HG03135 (cell line): ENCODE measurements at regions not wholly inside any gene's neighbourhood (a gene's known extent, or its start where the extent isn't known, plus 50 kb on each side); places are given as distances from the start of the nearest gene placed in this dataset.
"Not testable (repeated sequence)": the region's sequence is repeated elsewhere in the genome, so short reads cannot be mapped to it uniquely, and the experiment has no call there.

Experiments used
- ATAC-seq: cut with Tn5 transposase; IDR thresholded peaks from one replicate; pipeline ENCODE4 v1.9.1; 2021; ENCODE audit warnings: mild to moderate bottlenecking, moderate library complexity; ENCODE audit not compliant: unreplicated experiment

GRCh38 chr15:26280281-26280680 is 417.2 kb upstream of the ATP10A start:
- no peak for ATAC-seq

- no peak for ATAC-seq
Measured at GRCh38 chr15:26261966-26262365, 398.8 kb upstream of the ATP10A start.

DNA sequence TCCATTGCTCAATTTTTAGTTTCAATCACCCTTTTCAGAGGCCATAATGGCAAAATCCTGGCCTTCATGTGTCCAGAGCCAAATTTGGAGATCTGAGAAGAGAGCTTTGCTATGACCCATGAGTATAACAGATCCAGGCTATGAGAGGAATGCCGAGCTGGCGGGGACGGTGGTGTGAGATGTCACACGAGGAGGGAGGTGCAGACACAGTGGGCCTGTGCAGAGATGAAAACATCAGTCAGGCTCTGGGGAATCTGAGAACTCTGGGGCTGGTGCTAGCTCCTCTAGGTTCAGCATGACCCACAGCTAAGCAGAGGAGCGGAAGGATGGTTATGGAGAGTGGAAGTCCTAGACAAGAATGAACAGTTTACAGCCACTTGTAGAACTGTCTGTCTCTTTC is 398.3 kb upstream of the ATP10A start:
- no peak for ATAC-seq

- ATAC-seq = no peak
Measured at GRCh38 chr15:26260517-26261133, 397.5 kb upstream of the ATP10A start.

DNA sequence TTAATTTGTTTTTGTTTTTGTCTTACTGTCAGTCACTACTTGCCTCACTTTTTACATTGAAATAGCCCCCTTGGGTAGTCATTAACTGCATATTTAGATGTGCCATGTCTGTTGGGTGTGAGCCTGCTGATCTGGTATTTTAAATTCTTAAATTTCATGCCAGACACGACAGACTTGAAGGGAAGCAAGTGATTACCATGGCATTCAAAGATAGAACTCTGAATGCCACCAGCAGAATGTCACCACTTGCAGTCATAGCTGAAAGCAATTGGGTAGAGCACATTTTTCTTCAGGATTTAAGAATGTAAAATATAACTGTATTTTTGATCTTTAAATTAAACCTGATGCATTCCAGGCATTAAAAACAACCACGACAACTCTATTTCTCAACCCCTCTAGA is 396.5 kb upstream of the ATP10A start:
- ATAC-seq = no peak

DNA sequence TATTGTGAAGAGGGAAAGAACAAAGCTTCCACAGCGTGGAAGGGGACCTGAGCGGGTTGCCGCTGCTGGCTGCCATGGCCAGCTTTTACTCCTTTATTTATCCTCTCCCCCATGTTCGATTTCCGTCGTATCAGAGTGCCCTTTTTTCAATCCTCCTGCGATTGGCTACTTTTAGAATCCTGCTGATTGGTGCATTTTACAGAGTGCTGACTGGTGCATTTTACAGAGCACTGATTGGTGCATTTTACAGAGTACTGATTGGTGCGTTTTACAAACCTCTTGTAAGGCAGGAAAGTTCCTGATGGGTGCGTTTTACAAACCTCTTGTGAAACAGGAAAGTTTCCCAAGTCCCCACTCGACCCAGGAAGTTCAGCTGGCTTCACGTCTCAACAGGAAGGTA is 381.7 kb upstream of the ATP10A start:
- not testable (repeated sequence) for ATAC-seq

GRCh38 chr15:26243382-26243781 is 380.3 kb upstream of the ATP10A start:
- ATAC-seq = no peak

DNA sequence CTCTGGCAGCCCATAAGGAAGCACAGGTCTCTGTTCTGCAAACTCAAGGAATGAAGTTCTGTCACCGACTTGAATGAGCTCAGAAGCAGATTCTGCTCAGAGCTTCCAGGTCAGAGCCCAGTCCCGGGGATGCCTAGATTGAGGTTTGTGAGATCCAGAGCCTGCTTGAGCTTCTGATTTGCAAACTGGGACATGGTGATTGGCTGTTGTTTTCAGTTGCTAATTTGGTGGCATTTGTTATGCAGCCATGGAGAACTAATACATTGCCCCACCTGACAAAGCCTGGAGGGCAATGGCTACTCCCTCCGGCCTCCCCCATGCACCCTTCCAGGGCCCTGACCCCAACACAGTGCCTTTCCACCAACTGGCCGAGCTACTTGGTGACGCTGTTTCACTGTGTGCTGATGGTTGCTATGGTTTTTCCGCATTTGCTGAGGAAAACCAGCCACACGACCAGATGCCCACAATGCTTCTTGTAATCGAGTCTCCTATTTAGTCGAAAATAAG is 379.5 kb upstream of the ATP10A start:
- ATAC-seq = no peak

DNA sequence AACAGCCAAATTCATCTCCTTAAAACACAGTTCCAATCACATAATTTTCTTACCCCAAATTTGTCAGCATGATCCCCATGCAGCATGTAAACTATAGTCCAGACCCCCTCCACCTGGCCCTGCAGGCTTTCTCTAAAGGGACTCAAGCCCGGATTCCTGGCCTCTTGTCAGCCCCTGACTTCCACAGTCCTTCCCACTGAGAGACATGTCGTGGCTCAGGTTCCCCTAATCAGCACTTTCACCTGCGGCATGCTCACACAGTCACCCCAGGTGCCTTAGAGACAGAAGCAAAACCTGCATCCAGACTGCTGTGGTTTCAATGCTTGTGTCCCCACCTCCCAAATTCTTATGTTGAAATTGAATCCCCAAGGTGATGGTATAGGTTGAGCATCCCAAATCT is 372.7 kb upstream of the ATP10A start:
- ATAC-seq = no peak

- ATAC-seq = no peak
Measured at GRCh38 chr15:26234976-26235767, 372.0 kb upstream of the ATP10A start.

- ATAC-seq = no peak
Measured at GRCh38 chr15:26232691-26233090, 369.6 kb upstream of the ATP10A start.

DNA sequence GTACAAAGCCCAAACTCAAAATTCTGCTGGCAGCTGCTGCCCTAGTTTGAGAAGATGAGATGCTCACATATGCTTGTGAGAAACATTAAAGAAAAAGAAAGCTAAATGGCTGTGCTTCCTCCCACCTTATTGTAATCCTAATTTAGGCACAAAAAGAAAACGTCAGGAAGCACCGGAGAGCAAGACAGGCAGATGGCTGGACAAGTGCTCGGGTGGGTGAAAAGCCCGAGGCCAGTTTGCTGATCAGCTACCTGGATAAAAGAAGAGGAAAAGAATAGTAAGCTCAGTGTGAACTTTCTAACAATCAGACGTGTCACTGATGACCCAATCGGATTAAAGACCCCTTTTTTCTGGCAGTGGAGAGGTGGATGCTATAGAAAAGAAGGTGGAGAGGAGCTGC is 368.0 kb upstream of the ATP10A start:
- no peak for ATAC-seq

DNA sequence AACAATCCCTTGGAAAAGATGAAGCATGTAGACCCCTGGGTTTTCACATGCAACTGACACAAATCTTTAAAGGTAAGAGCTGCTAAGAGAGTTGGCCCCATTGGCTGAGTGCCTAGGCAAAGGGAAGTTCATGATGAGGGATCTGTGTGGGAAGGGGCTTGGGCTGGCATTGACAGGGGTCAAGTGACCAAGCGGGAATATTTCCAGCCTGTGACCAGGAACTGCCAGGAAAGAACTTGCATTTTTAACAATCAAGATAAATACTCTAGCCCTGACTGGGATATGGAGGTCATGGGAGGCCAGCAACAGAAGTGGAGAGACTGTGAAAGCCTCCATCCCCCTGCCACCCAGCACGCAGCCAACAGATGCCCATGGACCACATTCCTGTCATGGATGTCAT is 361.1 kb upstream of the ATP10A start:
- ATAC-seq = no peak

GRCh38 chr15:26223720-26224119 is 360.6 kb upstream of the ATP10A start:
- ATAC-seq = no peak

DNA sequence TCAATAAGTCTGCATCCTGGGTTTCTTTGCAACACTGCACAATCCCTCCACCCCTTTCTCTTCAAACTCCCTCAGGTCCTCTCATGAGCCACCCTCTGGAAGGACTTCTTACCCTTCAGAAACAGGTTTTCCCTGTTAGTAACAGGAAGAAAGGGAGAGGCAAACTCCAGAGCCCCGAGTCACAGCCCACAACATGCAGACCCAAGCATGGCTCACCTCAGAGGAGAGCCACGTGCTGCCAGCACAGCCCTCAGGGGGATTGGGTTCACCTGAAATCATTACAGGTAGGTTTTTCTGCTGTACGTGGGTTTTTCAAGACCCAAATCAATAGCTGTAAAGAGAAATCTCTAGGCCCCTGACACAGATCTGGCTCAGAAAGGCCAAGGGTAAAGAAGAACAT is 359.7 kb upstream of the ATP10A start:
- no peak for ATAC-seq

- not testable (repeated sequence) for ATAC-seq
Measured at GRCh38 chr15:26217043-26217442, 353.9 kb upstream of the ATP10A start.

GRCh38 chr15:26214290-26214689 is 351.2 kb upstream of the ATP10A start:
- ATAC-seq = no peak

- ATAC-seq = no peak
Measured at GRCh38 chr15:26213427-26213826, 350.3 kb upstream of the ATP10A start.

- ATAC-seq = no peak
Measured at GRCh38 chr15:26212109-26212508, 349.0 kb upstream of the ATP10A start.

- ATAC-seq = no peak
Measured at GRCh38 chr15:26210980-26211379, 347.9 kb upstream of the ATP10A start.

DNA sequence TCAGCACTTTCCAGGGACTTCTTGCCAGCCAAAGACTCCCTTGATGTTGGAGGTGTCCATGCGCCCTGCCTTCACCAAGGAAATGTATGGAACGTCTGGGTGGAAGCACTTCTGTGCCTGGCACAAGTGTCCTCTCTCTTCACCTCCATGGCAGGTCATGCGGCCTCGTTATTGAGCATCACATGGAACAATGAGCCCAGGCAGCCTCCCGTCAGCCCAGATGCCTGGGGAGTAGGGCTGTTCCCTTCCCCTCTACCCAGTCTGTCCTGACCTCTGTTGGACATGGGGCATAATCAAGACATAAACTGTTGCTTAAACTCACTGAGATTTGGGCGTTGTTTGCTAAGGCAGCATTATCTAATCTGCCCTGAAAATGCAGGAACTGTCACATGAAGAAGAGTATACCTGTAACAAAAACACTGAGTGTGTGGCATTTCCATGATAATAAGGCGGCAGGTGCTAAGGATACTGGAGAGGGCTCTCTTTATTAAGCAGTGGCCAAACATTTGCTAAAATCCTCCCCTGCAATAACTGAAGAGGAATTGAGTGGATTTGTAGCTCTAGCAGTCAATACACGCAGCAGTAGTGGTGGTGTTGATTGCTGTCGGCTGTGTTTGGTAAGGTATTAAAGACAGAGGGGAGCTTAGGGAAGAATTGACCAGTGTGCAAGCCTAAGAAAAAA is 338.2 kb upstream of the ATP10A start:
- no peak for ATAC-seq

DNA sequence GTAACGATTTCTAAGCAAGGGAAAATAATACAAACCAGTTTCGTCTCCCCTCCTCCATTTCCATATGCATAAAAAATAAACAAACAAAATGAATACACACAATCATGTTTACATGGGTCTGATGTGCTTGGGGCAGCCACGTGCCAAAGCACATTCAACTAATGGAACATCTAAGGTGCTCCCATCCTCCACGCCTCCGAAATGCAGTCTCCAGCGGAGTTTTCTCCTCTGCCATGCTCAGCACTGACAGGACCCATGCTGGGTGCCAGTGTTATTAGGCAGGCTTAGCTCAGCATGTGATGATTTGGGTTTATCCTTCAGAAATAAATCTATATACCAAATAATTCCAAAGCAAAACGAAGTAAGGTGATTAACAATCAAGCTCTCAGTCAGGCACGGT is 337.3 kb upstream of the ATP10A start:
- no peak for ATAC-seq
